Astrocyte (in vitro differentiated cells and primary cell): ENCODE measurements at regions not wholly inside any gene's neighbourhood (a gene's known extent, or its start where the extent isn't known, plus 50 kb on each side); places are given as distances from the start of the nearest gene placed in this dataset.

Experiments
- DNase-seq: peaks from one replicate; pipeline ENCODE4 v3.0.0-alpha.2; 2010; ENCODE audit warnings: low read depth
- FAIRE-seq: peaks from 2 replicates; lab custom pipeline; 2011; peaks lifted over from hg19 to GRCh38; lab: Jason Lieb, UNC
- H2AFZ ChIP-seq: 2 replicates; pipeline ENCODE4 v1.6.0; 2012; ENCODE audit warnings: low read depth, low read length, inconsistent platforms
- H3K27ac ChIP-seq: 2 replicates; pipeline ENCODE4 v1.5.1; 2011; ENCODE audit warnings: low read depth, low read length, inconsistent platforms
- H3K27me3 ChIP-seq: 2 replicates; pipeline ENCODE4 v1.6.0; 2011; ENCODE audit warnings: low read length, inconsistent platforms; ENCODE audit not compliant: insufficient read depth
- H3K36me3 ChIP-seq: 2 replicates; pipeline ENCODE4 v1.5.1; 2011; ENCODE audit warnings: low read length, inconsistent platforms; ENCODE audit not compliant: insufficient read depth
- H3K4me1 ChIP-seq: 2 replicates; pipeline ENCODE4 v1.5.1; 2011; ENCODE audit warnings: low read length, inconsistent platforms; ENCODE audit not compliant: insufficient read depth
- H3K4me2 ChIP-seq: 2 replicates; pipeline ENCODE4 v1.6.0; 2012; ENCODE audit warnings: low read length, inconsistent platforms
- H3K4me3 ChIP-seq: 2 replicates; pipeline ENCODE4 v1.5.1; 2011; ENCODE audit warnings: low read depth, mild to moderate bottlenecking, low read length, inconsistent platforms; ENCODE audit not compliant: insufficient read depth
- H3K79me2 ChIP-seq: 2 replicates; pipeline ENCODE4 v1.6.0; 2012; ENCODE audit warnings: mild to moderate bottlenecking, low read length, inconsistent platforms; ENCODE audit not compliant: insufficient read depth
- H3K9ac ChIP-seq: 2 replicates; pipeline ENCODE4 v1.6.0; 2012; ENCODE audit warnings: mild to moderate bottlenecking, low read length, inconsistent platforms
- H3K9me3 ChIP-seq: 2 replicates; pipeline ENCODE4 v1.5.1; 2012; ENCODE audit warnings: low read depth, mild to moderate bottlenecking, low read length, inconsistent platforms; ENCODE audit not compliant: insufficient read depth
- H4K20me1 ChIP-seq: 2 replicates; pipeline ENCODE4 v1.6.0; 2012; ENCODE audit warnings: low read length, inconsistent platforms; ENCODE audit not compliant: insufficient read depth
- H3K27ac Mint-ChIP-seq: one replicate; pipeline ENCODE4 v1.8.0; 2021; ENCODE audit warnings: mild to moderate bottlenecking, mixed read lengths; ENCODE audit not compliant: unreplicated experiment
- H3K27me3 Mint-ChIP-seq: one replicate; pipeline ENCODE4 v1.8.0; 2021; ENCODE audit warnings: low read depth, mixed read lengths; ENCODE audit not compliant: unreplicated experiment
- H3K36me3 Mint-ChIP-seq: one replicate; pipeline ENCODE4 v1.8.0; 2021; ENCODE audit warnings: low read depth, mixed read lengths; ENCODE audit not compliant: unreplicated experiment
- H3K4me1 Mint-ChIP-seq: one replicate; pipeline ENCODE4 v1.8.0; 2021; ENCODE audit warnings: low read depth, mixed read lengths; ENCODE audit not compliant: unreplicated experiment
- H3K4me3 Mint-ChIP-seq: one replicate; pipeline ENCODE4 v1.8.0; 2021; ENCODE audit warnings: mild to moderate bottlenecking, moderate library complexity, mixed read lengths; ENCODE audit not compliant: unreplicated experiment
- H3K9me3 Mint-ChIP-seq: one replicate; pipeline ENCODE4 v1.8.0; 2021; ENCODE audit warnings: mild to moderate bottlenecking, mixed read lengths; ENCODE audit not compliant: unreplicated experiment
- EZH2 ChIP-seq: IDR thresholded peaks from 2 replicates; pipeline ENCODE4 v1.6.1; 2012; ENCODE audit warnings: mild to moderate bottlenecking, low read length, inconsistent platforms; ENCODE audit not compliant: insufficient read depth
- TF ChIP-seq, protein P1 (sequence below): IDR thresholded peaks from 2 replicates; pipeline ENCODE4 v1.5.1; 2011; ENCODE audit warnings: low read depth, mild to moderate bottlenecking, inconsistent platforms, low read length, moderate library complexity; ENCODE audit not compliant: insufficient read depth

DNA sequence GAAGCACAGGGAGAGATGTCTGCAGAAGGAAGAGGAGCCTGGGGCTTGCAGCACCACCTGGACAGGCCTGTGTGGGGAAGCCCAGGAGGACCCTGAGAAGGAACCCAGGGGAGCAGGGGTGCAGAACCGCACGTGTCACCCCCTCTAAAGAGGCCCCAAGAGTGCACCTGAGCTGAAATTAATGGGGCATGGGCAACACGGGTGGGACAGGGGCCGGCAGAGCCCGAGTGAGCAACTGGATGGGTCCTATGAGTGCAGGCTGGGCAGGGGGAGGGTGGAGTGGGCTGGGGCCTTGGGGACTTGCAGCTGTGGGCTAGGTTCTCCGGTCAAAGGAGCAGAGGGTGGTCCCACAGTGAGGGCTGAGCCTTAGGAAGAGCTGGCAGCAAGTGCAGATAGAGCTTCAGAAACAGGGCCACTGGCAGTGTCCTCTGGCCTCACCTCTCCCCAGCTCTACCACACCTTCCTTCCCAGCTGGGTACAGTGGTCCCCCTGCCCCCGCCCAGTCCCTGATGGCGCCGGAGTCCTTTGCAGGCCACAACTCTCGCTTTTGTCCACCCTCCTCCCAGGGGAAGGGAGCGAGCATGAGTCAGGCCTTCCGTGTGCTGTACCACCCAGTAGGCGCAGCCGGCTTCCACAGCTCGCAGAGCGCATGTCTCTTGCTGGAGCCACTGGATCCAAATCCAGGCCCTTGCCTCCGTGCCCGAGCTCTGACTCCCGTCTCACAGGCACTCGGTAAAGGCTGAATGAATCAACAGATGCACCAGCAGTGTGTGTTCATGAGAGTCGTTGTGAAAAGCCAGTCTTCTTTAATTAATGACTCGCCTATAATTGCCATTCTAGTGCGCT lies 131.6 kb downstream of the HMX1 start:
- peaks cover 3% of the 10 kb centered on the region for H3K9me3 ChIP-seq
- H3K4me2 ChIP-seq, result no peak overlapping the region
- no peak overlapping the region for H2AFZ ChIP-seq
- H3K27ac Mint-ChIP-seq, result no peak overlapping the region
- H3K36me3 ChIP-seq, result no peaks in the 10 kb centered on the region
- no peaks in the 10 kb centered on the region for H4K20me1 ChIP-seq
- no peaks in the 10 kb centered on the region for H3K79me2 ChIP-seq
- peaks cover 36% of the 10 kb centered on the region for H3K27me3 Mint-ChIP-seq
- TF ChIP-seq, protein P1, sequence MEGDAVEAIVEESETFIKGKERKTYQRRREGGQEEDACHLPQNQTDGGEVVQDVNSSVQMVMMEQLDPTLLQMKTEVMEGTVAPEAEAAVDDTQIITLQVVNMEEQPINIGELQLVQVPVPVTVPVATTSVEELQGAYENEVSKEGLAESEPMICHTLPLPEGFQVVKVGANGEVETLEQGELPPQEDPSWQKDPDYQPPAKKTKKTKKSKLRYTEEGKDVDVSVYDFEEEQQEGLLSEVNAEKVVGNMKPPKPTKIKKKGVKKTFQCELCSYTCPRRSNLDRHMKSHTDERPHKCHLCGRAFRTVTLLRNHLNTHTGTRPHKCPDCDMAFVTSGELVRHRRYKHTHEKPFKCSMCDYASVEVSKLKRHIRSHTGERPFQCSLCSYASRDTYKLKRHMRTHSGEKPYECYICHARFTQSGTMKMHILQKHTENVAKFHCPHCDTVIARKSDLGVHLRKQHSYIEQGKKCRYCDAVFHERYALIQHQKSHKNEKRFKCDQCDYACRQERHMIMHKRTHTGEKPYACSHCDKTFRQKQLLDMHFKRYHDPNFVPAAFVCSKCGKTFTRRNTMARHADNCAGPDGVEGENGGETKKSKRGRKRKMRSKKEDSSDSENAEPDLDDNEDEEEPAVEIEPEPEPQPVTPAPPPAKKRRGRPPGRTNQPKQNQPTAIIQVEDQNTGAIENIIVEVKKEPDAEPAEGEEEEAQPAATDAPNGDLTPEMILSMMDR, result no peak
- no peak for TF ChIP-seq EZH2
- no peak overlapping the region for H3K4me3 Mint-ChIP-seq
- FAIRE-seq (no peak), DNase-seq (no peak)
- H3K27me3 ChIP-seq, result no peaks in the 10 kb centered on the region
- H3K36me3 Mint-ChIP-seq, result no peaks in the 10 kb centered on the region
- H3K27ac ChIP-seq, result no peak overlapping the region
- H3K9ac ChIP-seq, result no peak overlapping the region
- peaks cover 10% of the 10 kb centered on the region for H3K4me1 Mint-ChIP-seq
- no peak overlapping the region for H3K4me3 ChIP-seq
- peaks cover 7% of the 10 kb centered on the region for H3K9me3 Mint-ChIP-seq
- H3K4me1 ChIP-seq, result no peaks in the 10 kb centered on the region

DNA sequence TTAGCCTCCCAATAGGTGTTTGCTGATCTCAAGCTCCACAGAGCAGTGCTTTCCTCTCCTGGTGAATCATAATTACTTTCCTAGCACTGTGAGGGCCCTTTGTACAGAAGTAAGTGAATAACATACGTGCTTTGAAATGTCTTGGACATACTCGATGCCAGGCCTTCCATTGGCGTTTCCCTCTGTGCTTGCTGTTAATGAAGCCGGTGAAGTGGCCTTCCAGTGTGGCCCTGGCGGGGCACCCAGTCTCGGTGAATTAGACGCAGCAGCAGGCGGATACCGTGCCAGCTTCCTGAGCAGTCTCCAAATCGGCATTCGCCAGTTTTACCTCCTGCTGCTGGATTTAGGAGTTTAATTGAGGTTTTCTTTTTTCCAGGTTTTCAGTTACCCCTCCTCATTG lies 132.3 kb downstream of the HMX1 start:
- Mint-ChIP-seq H3K9me3 (peaks cover 7% of the 10 kb centered on the region), H3K4me1 (peaks cover 10% of the 10 kb centered on the region), H3K4me3 (no peak overlapping the region), H3K27me3 (peaks cover 33% of the 10 kb centered on the region), H3K36me3 (no peaks in the 10 kb centered on the region), H3K27ac (no peak overlapping the region)
- no peaks in the 10 kb centered on the region for H3K4me1 ChIP-seq
- no peak overlapping the region for H3K4me3 ChIP-seq
- H3K9ac ChIP-seq, result no peak overlapping the region
- no peaks in the 10 kb centered on the region for H3K79me2 ChIP-seq
- H3K27ac ChIP-seq, result no peak overlapping the region
- H4K20me1 ChIP-seq, result no peaks in the 10 kb centered on the region
- TF ChIP-seq EZH2, result no peak
- TF ChIP-seq, protein P1, result no peak
- no peaks in the 10 kb centered on the region for H3K27me3 ChIP-seq
- FAIRE-seq, result no peak
- no peak overlapping the region for H3K4me2 ChIP-seq
- H3K9me3 ChIP-seq, result peaks cover 3% of the 10 kb centered on the region
- H3K36me3 ChIP-seq, result no peaks in the 10 kb centered on the region
- no peak for DNase-seq
- no peak overlapping the region for H2AFZ ChIP-seq

DNA sequence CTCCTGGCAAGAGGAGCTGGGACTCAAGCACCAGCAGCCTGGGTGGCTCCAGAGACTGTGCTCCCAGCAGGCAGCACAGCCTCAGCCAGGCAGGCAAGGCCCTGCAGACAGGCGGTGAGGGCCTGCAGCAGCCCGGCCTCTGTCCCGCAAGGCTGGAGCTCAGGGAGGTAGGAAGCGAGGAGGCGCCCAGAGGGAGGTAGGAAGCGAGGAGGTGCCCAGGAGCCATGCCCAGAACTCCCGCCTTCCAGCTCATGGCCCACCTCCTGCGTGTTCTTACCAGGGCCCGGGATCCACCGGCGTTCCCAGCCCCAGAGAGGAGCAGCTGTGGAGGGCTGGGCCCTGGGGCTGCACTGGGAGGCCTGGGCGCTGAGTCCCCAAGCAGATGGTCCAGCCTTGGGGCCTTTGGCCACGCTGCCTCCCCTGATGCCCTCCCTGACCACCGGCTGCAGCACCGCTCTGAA lies 133.1 kb downstream of the HMX1 start:
- peaks cover 3% of the 10 kb centered on the region for H3K9me3 ChIP-seq
- FAIRE-seq (no peak), DNase-seq (no peak)
- no peaks in the 10 kb centered on the region for H3K4me1 ChIP-seq
- H3K79me2 ChIP-seq, result no peaks in the 10 kb centered on the region
- no peaks in the 10 kb centered on the region for H3K36me3 ChIP-seq
- H4K20me1 ChIP-seq, result no peaks in the 10 kb centered on the region
- Mint-ChIP-seq H3K4me3 (no peak overlapping the region), H3K27ac (no peak overlapping the region), H3K4me1 (peaks cover 10% of the 10 kb centered on the region), H3K36me3 (no peaks in the 10 kb centered on the region), H3K9me3 (peaks cover 7% of the 10 kb centered on the region), H3K27me3 (peaks cover 29% of the 10 kb centered on the region)
- H3K9ac ChIP-seq, result no peak overlapping the region
- TF ChIP-seq EZH2, result no peak
- TF ChIP-seq, protein P1, result no peak
- H3K4me2 ChIP-seq, result no peak overlapping the region
- no peak overlapping the region for H3K4me3 ChIP-seq
- no peak overlapping the region for H2AFZ ChIP-seq
- H3K27me3 ChIP-seq, result no peaks in the 10 kb centered on the region
- no peak overlapping the region for H3K27ac ChIP-seq
